ENCODE measurements at regions not wholly inside any gene's neighbourhood (a gene's known extent, or its start where the extent isn't known, plus 50 kb on each side); places are given as distances from the start of the nearest gene placed in this dataset.

DNA sequence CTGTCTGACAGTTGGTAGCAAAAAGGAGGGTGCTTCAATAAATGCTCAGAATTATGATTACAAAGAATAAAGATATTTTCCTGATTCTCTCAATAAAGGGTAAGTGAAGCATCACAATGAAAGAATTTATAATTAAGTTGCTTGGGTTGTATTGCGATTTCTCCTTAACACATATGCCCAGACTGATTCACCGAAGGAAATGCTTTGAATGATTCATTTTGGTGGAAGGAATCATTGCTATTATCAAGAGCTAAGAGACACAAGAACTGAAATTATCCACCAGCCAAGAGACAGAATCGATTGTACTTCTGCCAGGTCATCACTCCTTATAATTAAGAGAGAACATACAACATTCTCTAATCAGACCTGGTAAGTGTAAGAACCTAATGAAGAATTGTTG lies 301.4 kb downstream of the NR4A2 start:
- no peaks in the 10 kb centered on the region for H3K4me1 ChIP-seq (ENCODE audit: low read depth)
- no peak overlapping the region for H3K27ac ChIP-seq
- H3K27me3 ChIP-seq = no peaks in the 10 kb centered on the region
- no peaks in the 10 kb centered on the region for H3K36me3 ChIP-seq
- DNase-seq (ENCODE audit: low read depth in 1 of 2, low spot score in 1 of 2) = no peak
- H3K9me3 ChIP-seq (ENCODE audit: low read depth) = no peaks in the 10 kb centered on the region
- TF ChIP-seq, protein P1, sequence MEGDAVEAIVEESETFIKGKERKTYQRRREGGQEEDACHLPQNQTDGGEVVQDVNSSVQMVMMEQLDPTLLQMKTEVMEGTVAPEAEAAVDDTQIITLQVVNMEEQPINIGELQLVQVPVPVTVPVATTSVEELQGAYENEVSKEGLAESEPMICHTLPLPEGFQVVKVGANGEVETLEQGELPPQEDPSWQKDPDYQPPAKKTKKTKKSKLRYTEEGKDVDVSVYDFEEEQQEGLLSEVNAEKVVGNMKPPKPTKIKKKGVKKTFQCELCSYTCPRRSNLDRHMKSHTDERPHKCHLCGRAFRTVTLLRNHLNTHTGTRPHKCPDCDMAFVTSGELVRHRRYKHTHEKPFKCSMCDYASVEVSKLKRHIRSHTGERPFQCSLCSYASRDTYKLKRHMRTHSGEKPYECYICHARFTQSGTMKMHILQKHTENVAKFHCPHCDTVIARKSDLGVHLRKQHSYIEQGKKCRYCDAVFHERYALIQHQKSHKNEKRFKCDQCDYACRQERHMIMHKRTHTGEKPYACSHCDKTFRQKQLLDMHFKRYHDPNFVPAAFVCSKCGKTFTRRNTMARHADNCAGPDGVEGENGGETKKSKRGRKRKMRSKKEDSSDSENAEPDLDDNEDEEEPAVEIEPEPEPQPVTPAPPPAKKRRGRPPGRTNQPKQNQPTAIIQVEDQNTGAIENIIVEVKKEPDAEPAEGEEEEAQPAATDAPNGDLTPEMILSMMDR (IDR thresholded peaks at IDR 0.05; ENCODE audit: low read depth, low read length) = no peak
- no peak overlapping the region for H3K4me3 ChIP-seq

DNA sequence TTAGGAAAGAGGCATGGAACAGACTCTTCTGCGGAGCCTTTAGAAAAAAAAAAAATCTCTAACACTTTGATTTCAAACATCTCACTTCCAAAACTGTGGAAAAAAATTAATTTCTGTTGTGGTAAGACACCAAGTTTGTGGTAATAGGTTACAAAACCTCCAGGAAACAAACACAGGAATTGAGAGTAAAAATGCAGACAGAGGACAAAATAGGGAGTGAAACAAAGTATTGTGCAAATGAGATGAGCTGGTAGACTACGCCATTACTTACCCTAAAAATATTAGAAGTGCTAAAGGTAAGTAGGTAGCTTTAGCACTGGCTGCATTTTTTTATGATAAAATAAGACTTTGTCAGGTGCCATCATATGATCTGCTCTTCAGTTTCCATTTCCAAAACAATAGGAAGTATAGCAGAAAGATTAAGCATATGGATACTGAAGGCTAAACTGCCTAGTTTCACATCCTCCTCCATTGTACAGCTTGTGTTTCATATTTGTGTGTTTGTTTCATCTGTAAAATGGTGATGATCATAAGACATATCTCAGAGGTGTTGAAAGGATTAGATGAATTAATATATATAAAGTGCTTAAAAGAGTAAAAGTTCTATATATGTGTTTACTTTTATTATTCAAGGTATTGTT lies 309.2 kb downstream of the NR4A2 start:
- H3K9me3 ChIP-seq (ENCODE audit: low read depth) = no peaks in the 10 kb centered on the region
- no peaks in the 10 kb centered on the region for H3K27me3 ChIP-seq
- no peak overlapping the region for H3K4me3 ChIP-seq
- H3K4me1 ChIP-seq (ENCODE audit: low read depth) = no peaks in the 10 kb centered on the region
- TF ChIP-seq, protein P1 (IDR thresholded peaks at IDR 0.05; ENCODE audit: low read depth, low read length) = no peak
- H3K36me3 ChIP-seq = no peaks in the 10 kb centered on the region
- H3K27ac ChIP-seq = no peak overlapping the region
- DNase-seq (ENCODE audit: low read depth in 1 of 2, low spot score in 1 of 2) = no peak

DNA sequence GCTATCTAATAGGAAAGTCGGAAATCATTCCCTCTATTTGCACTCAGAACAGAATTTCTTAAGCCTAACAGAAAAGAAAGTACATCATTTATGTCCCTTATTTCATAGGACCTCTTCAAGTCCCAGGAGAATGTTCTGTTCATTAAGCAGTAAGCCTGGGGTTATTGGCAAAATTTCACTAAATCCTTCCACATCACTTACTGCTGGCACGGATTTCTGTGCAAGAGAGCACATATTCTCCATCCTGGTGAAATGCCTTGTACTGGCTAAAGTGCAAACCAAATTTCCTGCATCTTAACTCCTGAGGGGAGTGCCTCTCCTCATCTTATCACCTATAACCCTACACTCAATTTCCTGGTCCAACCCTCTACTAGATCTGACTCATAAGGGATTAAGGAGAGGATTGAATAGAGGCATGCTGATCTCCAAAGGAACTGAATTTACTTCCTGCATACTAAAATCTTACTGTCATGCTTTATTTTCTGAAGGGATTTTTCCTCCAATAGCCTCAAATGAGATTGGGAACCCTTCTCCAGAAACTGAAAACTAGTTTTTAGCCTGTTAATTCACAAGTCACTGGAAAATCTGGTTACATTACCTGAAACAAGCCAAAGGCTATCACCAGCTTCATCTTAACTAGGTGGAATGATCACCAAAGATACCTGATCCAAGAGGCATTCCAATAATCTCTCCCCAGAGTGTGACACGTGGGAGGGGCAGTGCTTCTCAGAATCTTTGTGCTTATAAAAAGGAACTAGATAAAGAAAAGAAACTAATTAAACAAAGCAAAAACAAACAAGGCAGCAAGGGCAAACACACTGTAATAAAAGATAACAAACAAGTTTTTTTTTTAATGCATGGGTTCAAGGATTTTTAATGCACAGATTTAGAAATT lies 311.1 kb downstream of the NR4A2 start:
- Histone ChIP-seq H3K27ac (no peak overlapping the region), H3K4me3 (no peak overlapping the region), H3K27me3 (no peaks in the 10 kb centered on the region), H3K36me3 (no peaks in the 10 kb centered on the region), H3K4me1 (ENCODE audit: low read depth) (no peaks in the 10 kb centered on the region), H3K9me3 (ENCODE audit: low read depth) (no peaks in the 10 kb centered on the region)
- DNase-seq (ENCODE audit: low read depth in 1 of 2, low spot score in 1 of 2) = no peak
- TF ChIP-seq, protein P1 (IDR thresholded peaks at IDR 0.05; ENCODE audit: low read depth, low read length) = no peak

DNA sequence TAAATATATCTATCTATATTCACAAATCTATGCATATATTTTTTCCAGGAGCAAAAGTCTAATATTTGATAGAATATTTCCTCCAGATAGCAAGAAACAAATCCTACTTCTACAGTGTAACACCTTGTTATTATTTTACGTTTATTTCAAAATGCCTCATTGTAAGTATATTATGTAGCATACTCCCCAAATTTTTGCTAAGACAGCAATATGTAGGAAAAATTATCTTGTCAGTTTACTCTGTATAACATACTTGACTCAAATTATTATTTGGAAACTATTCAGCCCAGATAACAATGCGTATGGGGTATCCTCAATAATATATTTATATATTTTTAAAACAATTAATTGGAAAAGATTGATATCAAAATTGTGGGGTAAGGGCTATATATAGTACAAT lies 313.2 kb downstream of the NR4A2 start:
- H3K9me3 ChIP-seq (ENCODE audit: low read depth) = no peaks in the 10 kb centered on the region
- H3K36me3 ChIP-seq = no peaks in the 10 kb centered on the region
- no peak overlapping the region for H3K27ac ChIP-seq
- no peak overlapping the region for H3K4me3 ChIP-seq
- H3K4me1 ChIP-seq (ENCODE audit: low read depth) = no peaks in the 10 kb centered on the region
- TF ChIP-seq, protein P1 (IDR thresholded peaks at IDR 0.05; ENCODE audit: low read depth, low read length) = no peak
- H3K27me3 ChIP-seq = no peaks in the 10 kb centered on the region
- no peak for DNase-seq (ENCODE audit: low read depth in 1 of 2, low spot score in 1 of 2)

DNA sequence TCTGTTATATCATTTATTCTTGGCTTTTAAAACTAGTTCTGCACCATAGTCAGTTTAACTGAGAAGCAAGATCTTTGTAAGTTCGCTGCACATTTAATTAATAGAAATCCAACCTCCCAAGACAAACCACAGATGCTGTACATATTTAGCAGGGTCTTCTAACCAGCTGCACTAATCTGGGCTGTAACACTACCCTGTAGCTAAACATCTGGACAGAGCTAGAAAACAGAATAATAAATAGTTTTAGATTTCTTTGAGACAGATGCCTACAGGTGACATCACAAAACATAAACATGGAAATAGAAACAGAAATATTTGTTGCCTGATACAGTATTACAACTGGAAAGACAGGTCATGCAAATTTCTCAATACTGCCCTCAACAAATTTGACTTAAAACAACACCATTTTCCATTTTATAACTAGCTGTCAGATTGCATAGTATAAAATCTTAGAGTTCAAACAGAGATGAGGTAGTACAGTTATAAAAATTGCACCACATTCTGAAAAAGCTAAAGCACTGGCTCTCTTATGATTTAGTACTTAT lies 315.1 kb downstream of the NR4A2 start:
- Histone ChIP-seq H3K27ac (no peak overlapping the region), H3K36me3 (no peaks in the 10 kb centered on the region), H3K4me3 (no peak overlapping the region), H3K9me3 (ENCODE audit: low read depth) (no peaks in the 10 kb centered on the region), H3K4me1 (ENCODE audit: low read depth) (no peaks in the 10 kb centered on the region), H3K27me3 (no peaks in the 10 kb centered on the region)
- TF ChIP-seq, protein P1 (IDR thresholded peaks at IDR 0.05; ENCODE audit: low read depth, low read length) = no peak
- DNase-seq (ENCODE audit: low read depth in 1 of 2, low spot score in 1 of 2) = no peak

Data from cardiac muscle cell (in vitro differentiated cells and primary cell).